ENCODE measurements at regions not wholly inside any gene's neighbourhood (a gene's known extent, or its start where the extent isn't known, plus 50 kb on each side); places are given as distances from the start of the nearest gene placed in this dataset.
"Not testable (repeated sequence)": the region's sequence is repeated elsewhere in the genome, so short reads cannot be mapped to it uniquely, and the experiment has no call there.

DNA sequence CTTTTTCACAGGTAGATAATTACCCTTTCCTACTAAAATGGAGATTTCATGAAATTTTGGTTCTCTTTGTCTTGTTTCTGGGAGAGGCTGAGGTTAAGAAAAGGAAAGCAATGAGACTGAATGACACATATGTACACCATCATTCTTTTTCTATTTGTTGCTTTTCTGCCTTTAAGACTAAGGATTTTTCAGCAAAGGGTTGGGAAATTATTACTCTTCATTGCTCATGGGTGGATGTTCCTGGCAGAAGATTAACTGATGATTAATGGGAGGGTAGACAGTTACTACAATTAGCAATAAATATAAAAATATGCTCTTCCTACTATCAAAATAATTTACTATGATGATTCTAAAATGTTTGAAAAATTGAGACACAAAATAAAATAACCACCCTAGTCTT, 316.5 kb upstream of the USP24 start:
- no peak for DNase-seq

DNA sequence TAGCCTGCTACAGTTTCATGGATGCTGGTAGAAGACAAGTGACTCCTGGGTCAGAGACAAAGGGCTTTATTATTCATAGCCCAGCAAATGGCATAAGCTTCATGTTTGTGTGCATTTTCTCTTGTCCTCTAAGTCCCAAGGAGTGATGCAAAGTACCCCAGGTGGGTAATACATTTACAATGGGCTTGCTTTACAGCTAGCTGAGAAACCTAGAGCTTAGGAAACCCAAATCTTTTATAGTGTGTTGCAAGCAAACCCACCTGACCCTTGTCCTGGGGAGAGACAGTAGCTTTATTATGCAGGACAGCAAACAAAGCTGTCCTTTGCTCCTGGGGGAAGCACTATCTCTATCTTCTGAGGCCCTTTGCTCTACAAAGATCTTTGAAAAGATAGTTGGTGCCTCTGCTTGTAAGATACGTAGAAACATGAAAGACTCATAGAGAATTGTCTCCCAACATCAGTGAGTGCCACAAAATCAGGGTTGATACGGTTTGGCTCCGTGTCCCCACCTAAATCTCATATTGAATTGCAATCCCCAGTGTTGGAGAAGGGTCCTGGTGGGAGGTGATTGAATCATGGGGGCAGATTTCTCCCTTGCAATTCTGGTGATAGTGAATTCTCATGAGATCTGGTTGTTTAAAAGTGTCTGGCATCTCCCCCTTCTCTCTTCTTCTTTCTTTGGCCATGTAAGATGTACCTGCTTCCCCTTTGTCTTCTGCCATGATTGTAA, 315.8 kb upstream of the USP24 start:
- DNase-seq: no peak

DNA sequence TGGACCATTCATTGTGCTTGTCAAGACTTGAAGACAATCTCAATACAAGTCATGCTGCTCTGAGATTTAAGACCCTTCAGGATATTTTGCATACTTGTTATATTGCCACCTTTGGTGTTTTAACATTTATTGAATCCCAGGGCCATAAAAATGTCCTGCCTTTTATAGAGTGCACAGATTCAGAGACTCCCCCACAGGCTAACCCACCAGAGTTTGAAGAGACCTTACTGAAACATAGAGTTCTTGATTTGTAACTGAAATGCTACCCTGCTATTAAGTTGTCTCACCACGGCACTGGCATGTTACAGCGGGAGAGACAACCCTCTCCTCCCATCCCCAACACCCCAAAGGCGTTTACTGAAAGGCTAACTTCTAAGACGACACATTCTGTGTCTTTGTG, 313.9 kb upstream of the USP24 start:
- DNase-seq: no peak

DNA sequence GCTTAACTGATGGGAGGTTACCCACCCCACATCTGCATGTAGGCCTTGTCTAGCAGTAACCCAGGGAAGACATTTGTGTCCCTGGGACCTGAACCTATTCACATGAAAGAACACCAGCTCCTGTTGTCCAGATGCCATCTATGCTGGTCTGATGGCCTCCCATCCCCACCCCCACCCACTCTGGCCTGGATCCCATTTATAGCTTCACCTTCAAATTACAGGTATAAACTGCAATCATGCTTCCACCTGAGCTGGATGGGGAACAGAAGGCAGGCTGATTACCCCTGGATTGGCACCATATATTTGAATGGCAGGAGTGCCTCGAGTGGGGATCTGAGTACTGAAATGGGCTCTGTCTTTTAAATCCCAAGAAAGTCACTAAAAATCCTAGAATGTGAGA, 312.7 kb upstream of the USP24 start:
- DNase-seq: no peak

GRCh38 chr1:55526716-55527115, 311.6 kb upstream of the USP24 start:
- no peak for DNase-seq

DNA sequence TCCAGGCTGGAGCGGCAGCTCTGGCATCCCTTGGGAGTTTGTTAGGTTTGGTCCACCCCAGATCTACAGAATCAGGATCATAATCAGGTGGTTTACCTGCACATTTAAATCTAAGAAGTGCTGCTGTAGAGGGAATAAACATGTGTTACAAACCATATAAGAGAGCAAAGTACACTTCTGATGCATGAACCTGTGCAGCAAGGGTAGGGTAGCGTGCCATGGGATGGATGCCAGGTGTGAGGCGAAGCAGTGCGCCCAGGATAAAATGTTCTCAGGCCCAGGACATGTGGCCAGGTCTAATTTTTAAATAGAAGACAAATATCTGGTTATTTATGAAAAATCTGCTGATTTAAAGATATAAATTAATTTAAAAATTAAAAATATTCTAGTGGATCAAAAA, 308.8 kb upstream of the USP24 start:
- no peak for DNase-seq

- no peak for DNase-seq
Observed at GRCh38 chr1:55522982-55523381, 307.8 kb upstream of the USP24 start.

DNA sequence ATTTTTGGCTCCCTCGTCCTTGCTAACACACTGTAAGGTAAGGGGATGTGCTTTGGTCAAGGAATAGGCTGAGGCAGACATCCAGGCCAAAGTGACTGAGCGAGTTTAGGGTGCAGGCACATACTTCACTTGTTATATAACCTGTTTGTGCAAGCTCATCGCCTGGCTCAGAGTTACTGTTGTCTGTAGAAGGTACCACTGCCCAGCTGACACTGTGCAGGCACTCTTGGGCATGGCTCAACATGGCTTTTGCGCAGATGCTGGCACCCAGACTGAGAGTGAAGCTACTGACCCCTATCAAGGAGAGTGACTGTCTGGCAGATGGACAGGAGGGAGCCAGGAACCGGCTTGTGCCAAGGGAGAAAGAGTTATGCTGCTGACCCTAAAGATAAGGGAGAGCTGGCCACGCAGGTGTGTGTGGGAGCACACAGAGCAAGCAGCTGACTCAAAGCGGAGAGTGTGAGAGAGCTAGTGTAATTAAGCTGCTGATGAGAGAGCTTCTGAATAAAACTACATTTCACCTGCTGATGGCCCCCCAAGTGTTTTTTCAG, 307.3 kb upstream of the USP24 start:
- no peak for DNase-seq

DNA sequence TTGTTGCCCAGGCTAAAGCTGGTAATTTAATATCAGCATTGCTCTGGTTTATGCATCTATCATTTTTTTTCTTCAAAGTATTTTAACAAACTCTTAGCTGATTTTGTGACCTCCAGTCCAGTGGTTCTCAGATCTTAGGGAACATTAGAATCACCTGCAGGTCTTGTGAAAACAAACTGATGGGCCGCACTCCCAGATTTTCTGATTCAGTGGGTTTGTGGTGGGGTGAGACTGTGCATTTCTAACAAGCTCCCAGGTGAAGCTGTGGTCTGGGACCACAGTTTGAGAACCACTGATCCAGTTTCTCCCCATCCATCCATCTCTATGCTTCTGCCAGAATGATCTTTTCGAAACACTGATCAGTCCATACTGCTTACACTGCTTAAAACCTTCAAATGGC, 305.7 kb upstream of the USP24 start:
- DNase-seq: no peak

- no peak for DNase-seq
Observed at GRCh38 chr1:55519937-55520683, 304.9 kb upstream of the USP24 start.

GRCh38 chr1:55519276-55519675, 304.1 kb upstream of the USP24 start:
- DNase-seq: no peak

DNA sequence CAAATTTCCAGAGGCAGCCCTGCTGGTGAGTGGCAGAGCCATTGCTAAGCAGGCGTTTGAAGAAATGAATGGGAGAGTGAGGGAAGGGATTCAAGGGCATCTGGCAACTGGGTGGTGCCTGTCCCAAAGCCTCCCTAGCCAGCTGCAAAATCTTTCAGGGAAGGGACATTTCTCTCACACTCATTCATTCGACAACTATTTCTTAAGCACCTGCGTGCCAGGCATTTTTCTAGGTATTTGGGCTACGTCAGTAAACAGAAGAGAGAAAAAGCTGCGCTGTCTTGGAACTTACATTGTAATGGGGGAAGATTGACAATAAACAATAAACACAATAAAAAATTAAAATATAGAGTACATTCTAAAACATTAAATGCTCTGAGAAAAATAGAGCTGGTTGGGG, 301.9 kb upstream of the USP24 start:
- no peak for DNase-seq

DNA sequence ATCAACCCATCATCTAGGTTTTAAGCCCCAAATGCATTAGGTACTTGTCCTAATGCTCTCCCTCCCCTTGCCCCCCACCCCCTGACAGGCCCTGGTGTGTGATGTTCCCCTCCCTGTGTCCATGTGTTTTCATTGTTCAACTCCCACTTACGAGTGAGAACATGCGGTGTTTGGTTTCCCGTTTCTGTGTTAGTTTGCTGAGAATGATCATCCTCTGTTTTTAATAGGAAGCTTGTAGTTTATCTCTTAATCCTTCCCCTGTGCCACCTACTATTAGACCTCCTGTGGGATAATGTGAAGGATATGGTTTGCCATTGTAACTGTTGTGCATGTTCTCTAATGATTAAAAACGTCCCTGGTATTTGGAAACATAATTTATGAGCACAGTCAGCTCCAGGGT, 299.4 kb upstream of the USP24 start:
- not testable (repeated sequence) for DNase-seq

- peak; percentile 60 for DNase-seq
Observed at GRCh38 chr1:55512466-55512865, 297.3 kb upstream of the USP24 start.

DNA sequence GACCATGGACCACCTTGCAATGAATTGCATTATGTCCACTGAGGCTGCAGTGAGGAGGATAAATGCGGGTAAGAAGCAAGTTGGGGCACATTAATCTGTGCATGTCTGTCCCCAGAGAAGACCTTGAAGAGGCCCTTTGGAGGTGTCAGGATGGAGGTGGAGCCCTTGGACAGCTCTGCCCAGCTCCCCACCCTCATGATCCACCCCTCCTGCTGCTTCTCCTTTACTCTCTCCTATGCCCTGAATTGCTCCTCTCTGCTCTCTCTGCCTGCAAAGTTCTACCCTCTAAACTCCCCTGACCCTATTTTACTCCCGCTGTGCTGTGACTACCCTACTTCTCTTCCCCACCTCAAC, 292.4 kb upstream of the USP24 start:
- DNase-seq: no peak

DNA sequence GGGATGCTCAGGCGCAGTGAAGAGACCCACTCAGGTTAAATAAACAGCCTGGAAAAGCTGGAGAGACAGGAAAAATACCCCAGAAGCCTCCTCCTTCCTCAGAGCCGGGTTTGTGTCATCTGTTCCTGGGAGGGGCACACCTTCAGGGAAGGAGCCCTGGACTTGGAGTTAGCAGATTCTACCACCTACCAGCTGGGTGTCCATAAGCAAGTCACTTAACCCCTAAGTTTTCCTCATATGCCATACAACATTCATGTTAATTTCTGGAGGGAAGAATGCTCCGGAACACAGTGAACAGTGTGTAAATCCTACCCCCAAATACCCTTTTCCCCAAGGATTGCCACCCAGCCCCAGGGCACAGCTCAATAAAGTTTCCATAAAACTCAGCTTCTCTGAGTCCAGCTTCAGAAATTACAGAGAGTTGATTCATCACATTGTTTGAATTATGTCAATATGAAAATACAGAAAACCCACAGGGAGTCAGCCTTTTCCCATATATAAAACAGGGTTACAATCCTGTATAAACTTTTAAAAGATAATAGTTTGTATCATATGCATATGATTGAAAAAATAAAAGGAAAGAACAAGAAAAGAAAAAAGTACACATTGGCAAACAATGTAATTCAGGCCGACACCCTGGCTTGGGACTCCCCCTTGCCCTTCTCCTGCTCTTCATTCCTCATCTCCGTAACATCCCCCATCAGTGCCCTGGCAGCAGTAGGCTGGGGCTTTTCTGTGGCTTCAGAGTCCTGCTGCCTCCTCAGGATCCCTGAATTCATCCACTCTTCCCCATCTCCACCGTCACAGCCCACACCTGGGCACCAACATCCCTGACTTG, 291.8 kb upstream of the USP24 start:
- DNase-seq: no peak

DNA sequence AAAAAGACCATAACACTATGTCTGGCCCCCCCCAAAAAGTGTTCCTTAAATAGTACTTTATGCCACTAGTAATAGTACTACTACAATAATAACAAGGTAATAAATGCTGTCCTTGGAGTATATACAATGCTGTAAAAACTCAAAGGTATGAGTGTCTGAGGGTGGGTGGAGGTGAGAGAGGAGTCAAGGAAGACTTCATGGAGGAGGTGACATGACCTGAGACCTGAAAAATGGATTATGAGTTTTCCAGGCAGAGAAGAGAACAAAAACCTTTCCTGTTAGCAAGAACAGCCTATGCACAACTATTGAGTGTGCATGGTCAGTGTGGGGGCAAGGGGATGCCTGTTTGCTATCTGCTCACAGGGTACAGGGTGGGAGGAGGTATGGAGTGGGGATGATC, 290.2 kb upstream of the USP24 start:
- DNase-seq: no peak

DNA sequence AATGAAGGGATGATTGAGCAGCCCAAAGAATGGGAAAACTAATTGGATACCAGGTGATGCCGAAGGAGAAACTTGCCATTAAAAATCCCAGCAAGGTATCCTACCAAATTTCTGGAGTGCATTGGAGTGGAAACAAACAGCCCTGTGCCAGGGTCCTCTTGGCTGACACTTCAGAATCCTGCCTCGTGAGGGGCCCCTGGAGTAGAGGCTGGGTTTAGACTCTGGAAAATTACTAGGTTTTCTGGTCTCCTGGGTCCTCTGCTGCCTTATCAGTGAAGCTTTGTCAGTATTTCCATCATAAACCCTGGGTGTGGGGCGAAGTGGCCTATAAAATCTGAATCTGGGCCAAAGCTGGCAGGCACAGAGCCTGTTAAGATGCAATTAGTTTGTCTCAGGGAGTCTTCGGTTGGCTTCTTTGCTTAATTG, 289.2 kb upstream of the USP24 start:
- no peak for DNase-seq

GRCh38 chr1:55503663-55504305, 288.6 kb upstream of the USP24 start:
- DNase-seq: no peak

DNA sequence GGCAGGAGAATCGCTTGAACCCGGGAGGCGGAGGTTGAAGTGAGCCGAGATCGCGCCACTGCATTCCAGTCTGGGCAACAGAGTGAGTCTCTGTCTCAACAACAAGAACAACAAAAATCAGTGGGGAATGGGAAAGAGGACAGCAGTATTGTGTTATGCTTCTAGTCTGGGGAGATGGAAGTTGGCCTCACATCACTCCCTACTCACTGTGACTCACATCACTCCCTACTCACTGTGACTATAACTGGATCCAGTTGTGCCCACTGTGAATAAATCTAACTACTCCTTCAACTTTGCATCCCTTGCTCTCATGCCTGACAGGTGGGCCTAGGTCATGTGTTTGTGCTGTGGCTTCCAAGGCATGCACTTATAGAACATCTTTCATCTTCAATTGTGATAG, 285.4 kb upstream of the USP24 start:
- DNase-seq: no peak

- DNase-seq: no peak
Observed at GRCh38 chr1:55490547-55490946, 275.4 kb upstream of the USP24 start.

GRCh38 chr1:55484173-55484572, 269.0 kb upstream of the USP24 start:
- DNase-seq: no peak
